Embryonic facial prominence (tissue), 1 donor: ENCODE measurements at regions not wholly inside any gene's neighbourhood (a gene's known extent, or its start where the extent isn't known, plus 50 kb on each side); places are given as distances from the start of the nearest gene placed in this dataset.
"Not testable (repeated sequence)": the region's sequence is repeated elsewhere in the genome, so short reads cannot be mapped to it uniquely, and the experiment has no call there.

Experiments
- DNase-seq: peaks from one replicate; pipeline ENCODE4 v3.0.0-alpha.2; 2016; ENCODE audit errors: extremely low spot score

DNA sequence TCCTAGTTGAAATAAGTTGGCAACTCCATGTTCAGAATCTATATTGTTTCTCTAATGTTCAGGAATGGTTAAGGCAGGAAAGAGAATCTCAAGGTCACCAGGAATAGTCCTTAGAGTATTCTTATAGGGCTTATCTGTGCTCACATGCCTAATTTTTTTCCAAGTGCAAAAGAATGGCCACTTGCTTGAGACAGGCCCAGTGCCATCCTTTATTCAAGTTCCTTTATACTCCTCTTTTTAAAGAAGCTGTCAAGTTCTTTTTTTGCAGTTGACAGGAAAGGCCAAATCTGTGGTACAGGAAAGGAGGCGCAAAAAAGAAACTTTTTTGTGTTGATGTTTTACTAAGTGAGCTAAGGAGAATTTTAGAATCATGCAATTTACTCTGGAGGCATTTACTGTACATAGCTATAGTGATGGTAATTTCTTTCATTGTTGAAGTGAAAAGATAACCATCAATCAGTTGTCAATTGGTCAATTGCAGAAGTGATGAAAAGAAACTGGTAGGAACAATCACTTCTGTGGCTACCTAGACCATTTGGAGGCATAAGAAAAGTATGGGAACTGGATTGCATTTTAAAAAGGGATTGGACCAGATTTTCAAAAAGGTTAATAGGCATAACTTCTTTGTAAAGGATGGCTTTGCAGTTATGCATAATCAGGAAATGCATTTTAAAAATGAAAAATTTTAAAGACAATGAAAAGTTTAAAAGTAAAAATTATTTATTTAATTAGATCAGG is 102.5 kb upstream of the SOX2 start:
- no peak for DNase-seq

DNA sequence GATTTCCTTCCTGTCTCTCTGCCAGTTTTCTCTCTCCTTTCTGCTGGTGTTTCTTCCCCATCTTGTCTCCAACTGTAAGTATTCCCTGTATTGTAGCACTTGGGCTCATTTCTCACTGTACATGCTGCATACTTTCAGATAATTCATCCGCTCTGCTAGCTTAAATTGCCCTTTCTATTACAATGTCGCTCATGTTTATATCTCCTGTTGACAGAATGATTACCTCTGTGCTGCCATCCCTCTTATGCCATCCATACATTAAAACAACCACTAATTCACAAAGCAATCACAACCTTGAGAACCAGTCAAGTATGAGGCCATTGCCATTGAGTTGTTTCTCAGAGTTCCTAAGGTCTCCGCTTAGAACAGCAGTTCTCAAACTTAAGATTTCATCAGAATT is 107.5 kb upstream of the SOX2 start:
- no peak for DNase-seq

DNA sequence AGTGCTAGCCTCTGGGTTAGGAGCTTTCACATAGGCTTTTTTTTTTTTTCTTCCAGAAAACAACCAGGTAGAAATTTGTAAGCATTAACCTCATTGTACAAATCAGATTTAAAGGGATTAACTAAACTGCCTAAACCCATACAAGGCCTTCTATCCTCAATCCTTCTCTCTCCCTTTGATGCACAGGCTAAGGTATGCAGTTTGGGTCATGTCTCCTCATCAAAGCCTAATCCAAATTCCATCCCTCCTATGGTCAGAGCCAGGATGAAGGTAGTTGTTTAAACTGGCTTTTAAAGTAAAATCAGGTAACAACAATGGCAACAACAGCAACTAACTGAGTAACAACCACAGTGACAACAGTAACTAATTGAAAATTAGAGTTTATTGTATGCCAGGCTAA is 115.6 kb upstream of the SOX2 start:
- no peak for DNase-seq

DNA sequence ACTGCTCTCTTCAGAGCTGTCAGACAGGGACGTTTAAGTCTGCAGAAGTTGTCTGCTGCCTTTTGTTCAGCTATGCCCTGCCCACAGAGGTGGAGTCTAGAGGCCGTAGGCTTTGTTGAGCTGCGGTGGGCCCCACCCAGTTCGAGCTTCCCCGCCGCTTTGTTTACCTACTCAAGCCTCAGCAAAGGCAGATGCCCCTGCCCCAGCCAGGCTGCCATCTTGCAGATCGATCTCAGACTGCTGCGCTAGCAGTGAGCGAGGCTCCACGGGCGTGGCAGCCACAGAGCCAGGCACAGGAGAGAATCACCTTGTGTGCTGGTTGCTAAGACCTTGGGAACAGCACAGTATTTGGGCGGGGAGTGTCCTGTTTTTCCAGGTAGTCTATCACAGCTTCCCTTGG is 120.8 kb upstream of the SOX2 start:
- not testable (repeated sequence) for DNase-seq

DNA sequence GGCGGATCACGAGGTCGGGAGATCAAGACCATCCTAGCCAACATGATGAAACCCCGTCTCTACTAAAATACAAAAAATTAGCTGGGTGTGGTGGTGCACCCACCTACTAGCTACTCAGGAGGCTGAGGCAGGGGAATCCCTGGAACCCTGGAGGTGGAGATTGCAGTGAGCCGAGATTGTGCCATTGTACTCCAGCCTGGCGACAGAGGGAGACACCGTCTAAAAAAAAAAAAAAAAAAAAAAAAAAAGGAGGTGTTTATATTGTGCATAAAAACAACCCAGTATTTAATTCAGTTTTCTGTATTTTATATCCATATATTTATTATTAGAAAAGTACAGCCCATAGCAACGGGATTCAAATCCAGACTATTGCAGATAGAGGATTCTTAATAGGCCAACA is 129.1 kb upstream of the SOX2 start:
- DNase-seq = no peak

DNA sequence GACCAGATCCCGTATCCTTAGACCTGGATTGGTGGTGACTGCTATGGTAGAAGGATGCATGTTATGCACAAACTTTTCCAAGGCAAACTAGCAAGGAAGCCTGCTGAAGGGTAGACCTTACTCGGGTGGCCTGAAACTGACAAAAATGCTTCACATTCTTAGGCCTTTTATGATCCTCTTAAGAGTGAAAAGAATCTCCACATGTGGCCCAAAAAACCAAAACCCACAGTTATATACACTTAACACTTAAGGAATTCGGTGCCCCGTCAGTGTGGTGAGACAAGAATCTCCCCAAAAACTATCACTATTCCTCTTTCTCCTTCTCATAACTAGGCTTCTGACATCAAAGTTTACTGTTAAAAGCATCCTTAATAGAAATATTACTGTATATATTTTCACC is 130.1 kb upstream of the SOX2 start:
- DNase-seq = no peak

DNA sequence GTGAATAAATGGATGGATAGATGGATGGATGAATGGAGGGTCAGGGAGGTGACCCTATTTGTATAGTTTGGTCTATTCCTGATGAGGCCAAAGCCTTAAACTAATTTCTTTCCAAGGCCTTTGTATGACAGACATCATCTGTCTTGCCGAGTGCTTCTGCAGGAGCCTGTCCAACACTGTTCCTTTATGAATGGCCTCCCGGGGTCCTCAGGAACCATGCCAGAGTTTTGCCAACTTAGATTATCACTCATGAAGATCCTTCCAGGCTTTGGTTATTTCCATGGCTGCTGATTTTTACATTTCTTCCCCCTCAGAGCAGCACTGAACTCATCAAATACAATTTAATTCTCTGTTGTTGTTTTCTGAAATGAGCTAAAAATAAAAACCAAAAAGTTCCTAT is 133.0 kb upstream of the SOX2 start:
- no peak for DNase-seq

DNA sequence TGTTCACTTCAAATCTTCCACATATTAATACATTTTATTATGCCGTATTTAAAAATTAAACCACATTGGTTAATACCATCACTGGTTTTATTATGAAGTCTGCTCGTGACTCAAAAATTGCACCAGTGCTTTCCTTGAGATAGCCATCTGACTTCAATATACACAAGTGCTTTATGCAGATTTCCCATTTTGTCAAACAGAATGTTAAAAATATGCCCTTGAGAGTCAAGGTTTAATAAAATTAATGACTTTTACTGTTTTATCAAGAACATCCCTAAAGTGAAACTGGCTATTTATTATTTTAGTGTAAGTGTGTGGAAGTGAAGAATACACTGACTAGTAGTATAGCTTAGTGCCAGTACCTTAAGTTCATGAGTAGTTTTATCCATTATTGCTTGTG is 139.3 kb upstream of the SOX2 start:
- no peak for DNase-seq

DNA sequence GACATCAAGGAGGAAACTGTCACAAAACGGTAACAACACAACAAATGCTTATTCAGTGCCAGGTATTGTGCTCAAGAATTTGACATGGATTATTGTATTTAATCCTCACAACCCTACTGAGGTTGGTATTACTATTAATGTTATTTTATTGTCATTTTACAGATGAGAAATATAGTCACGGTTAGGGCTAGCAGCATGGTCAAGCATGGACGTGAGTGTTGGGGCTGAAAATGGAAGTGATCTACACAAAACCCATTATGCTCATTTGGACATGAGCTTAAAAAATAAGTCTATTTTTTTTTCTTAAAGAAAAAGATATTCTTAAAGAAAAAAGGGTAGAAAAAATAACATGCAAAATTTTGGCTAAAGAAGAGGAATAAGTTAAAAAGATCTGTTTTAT is 141.3 kb upstream of the SOX2 start:
- no peak for DNase-seq

DNA sequence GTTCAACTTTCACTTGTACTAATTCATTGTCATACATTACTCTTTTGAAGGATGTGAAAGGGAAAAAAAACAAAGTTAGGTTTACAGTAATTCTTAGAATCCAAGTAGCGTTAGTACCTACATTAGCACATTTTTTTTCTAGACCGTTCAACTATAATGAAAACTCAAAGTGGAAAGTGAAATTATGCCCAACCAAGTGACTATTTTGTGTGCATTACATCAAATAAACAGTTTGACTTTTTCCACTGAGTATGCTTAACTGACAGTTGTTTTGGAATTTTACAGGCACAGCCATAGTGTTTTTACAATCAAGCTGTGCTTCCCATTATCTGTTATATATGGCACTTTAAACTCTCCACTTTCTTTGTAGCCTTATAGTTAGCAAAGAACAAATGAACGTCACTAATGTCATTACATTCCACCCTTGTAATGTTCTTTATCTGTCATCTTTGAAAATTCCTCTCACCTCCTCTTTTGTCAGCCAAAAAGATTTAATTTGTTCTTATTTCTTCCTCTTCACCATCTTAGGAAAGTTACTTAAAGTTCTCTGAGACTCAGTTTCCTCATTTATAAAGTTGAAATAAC is 142.3 kb upstream of the SOX2 start:
- no peak for DNase-seq

DNA sequence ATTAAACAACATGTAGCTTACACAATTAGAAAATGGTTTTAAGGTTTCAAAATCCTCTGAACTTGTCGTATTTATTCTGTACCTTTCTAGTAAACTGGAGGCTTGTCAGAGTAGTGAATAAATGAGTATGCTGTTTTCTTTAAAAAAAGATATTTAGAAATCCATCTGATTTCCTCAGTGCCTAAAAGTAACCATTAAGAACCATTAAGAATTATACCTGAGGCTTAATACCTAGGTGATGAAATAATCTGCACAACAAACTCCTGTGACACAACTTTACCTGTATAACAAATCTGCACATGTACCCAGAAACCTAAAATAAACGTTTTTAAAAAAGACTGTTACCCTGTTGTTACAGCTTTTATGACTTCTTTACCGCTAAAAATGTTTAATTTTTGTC is 143.0 kb upstream of the SOX2 start:
- DNase-seq = no peak

DNA sequence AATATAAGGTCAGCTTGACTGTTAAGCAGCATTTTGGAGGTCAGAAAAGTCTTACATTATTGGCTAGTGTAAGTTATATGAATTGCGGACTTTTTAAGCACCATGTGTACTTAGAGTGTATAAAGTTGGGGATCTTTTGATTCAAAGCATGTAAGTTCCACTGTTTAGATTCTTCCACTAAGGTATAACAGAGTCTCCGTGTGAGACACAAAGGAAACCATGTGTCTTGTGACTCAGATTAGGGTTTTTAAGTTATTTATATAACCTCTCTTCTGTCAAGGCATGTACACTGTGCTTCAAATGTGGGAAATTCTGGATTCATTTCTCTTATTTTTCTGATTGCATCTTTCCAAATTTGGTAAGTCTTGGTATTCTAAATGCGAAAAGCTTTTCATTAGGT is 143.5 kb upstream of the SOX2 start:
- DNase-seq = no peak

DNA sequence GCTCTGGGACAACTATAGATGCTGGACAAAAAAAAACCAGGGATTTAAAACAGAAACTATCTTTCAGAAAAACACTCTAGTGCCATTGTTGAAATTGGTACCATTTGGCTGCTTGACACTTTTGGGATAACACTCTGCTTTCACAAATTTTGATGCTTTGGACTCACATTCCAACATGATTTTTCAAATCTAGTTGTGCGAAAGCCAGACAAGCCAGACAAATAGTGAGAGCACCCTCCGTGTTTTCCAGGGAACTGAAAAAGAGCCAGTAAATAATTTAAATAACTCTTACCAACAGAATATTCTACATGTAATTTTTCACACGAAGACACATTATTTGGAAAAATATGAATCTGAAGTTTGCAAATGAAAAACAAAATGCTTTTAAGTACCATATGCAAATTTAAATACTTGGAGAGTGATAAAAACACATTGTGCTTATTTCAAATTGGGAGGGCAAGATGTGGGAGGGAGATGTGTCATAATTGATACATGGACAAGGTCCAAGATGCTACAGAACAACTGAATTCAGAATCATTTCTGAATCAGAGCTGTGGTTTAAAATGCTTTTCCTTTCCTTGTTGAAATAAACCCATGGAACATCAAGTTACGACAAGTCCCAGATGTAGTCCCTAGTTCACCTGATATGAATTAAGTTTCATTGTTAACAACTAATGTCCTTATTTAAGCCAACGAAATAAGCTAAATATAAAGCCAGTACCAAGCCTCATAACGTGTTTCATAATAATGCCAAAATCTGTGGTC is 144.2 kb upstream of the SOX2 start:
- no peak for DNase-seq

DNA sequence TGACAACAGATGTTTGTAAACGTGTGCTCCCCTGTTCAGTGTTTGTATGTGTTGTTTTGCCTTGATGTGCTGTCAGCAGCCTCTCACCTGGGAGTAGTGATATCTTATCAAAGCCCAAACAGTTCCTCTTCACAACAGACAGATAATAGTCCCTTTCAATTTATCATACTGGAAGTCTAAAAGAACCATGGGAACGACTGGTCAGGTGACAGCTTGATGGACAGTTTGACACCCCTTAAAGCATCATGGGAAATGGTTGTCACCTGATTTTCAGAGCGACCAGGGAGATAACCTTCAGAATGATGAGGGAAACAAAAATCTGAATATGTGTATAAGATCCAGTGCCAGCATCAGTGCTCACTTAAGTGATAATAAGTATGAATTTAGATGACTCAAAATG is 146.3 kb upstream of the SOX2 start:
- no peak for DNase-seq

DNA sequence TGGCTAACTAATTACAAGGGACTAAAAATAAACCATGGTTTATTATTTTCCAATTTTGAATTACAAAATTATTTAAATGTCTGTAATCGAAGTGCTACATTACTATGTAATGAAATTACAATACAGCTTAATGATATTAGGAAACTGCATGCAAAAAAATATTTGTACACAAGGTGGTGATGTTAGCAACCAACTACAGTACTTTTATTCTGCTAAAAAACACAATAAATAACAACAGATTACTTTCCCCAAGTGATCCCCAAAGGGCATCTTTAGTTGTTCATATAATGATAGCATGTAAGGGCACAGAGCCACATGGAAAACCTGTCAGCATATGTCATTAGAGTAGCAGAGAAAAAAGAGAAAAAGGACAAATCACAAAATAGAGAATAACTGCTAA is 147.5 kb upstream of the SOX2 start:
- DNase-seq = no peak

DNA sequence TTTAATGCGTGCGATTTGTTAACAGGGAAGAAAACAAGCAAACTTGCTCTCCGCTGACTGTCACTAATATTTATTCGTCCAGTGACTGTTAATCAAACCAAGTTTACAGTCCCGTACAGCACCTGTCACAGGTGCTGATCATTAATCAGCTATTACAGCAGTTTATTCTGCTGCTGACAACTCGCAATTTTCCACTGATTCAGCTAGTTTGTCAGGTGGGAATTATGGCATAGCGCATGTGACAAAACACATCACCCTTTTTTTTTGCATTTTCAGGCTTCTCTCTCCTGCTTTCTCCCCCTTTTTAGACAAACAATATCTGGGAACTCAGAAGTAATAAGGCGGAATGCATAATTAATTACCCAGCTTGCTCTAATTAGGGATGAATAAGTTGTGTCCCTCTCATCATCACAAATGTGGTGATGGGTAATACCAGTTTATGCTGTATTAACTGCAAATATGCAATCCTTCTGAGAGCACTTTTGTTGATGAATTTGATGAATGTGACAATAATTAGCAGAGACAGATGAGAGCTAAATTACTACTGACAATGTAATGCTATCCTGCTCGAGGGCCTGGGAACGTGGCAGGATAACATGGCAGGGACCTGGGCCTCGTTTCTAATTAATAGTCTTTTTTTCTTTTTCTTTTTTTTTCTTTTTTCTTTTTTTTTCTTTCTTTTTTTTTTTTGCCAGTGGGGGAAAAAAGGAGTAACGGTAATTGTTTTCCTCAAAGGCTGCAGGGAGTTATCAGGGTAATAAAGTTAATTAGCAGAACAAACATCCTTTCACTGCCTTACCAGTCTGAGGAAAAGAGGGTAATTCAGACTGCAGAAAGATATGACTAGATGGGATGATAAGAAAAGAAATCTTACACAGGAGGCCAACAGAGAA is 150.3 kb upstream of the SOX2 start:
- DNase-seq = no peak

DNA sequence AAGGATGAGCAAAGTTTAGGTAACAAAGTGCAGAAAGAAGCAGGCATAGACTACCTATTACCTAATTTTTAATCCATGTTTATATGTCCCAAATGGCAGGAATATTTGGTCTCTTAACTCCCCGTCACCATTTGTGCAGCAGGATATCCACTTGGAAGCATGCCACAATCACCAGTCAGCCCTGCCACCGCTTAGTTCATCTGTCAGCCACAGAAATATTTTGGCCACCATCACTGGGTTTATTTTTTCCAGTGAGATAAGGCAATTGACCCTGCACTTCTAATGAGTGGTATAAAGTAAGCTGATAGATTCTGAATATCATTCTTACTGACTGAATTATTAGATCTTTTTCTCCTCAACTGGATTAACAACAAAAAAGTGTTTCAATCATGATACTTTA is 152.9 kb upstream of the SOX2 start:
- DNase-seq = no peak

DNA sequence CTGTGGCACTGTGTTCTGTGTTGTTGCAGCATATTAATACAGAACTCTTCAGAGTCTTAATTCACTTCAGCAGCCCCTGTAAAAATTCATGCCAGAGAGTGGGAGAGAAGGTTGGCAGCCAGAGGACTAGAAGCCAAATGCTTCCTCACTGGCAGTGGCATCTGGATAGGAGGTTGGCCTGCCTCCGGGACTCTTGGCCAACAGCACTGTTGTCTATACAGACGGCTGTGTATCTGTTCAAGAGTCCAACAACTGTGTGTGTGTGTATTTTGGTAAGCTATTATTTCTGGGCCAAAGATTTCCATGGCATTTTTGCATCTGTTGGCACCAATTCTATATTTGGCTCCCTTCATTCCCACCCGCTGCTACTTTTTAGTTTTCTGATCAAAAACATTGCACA is 156.0 kb upstream of the SOX2 start:
- DNase-seq = no peak

DNA sequence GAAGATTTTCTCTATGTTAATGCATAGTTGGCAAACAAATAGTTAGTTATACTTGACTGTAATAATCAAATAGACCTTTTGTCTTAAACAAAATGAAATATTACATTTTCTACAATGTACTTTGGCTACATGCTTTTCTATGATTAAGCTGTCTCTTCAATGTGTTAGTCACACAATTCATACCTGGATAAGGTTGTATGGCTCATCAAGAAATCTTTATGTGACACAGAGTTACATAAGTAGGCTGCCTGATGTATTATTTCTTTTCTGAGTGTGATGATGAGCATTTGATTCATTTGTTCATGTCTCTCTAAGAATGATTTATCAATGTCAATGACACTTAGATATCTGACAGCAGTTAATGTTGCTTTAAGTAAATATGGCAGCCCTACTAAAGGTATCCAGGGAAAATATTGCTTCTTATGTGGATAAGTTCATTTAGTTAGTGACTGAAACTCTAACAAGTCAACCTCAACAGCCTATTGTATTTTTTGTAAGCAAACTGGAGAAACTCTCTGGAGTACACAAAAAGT is 157.4 kb upstream of the SOX2 start:
- no peak for DNase-seq

DNA sequence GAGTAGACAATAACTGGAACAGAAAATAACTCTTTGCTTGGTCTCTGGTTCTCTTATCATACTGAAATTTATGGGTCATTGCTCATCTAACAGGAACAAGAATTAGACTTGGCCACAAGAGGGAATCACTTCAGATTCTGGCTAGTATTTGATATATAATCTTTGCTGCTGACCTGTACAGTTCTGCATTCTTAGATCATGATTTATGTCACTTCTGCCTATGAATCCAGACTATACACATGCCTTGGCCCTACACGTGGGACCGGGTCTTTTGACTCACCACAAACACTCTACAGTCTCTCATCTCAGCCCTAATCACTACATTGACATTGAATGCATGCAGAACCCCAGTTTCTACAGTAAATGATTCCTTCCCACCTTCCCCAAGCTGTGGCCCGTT is 162.5 kb upstream of the SOX2 start:
- DNase-seq = no peak

DNA sequence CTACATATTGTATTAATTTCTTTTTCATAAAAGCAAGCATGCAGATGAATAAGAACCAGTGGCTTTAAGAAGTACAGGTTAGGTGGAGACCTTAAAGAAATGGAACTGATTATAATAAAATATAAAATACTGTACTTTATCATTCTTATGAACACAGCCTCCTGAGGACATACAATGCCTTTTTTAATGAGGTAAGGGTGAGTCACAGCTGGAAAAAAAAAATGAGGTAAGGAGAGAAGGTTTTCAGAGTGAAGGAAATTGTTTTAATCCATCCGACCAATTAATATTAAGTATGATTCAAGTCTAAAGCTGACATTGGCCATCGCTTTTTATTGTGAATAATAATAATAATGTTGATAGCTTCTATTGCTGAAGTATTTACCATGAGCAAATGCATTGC is 170.3 kb upstream of the SOX2 start:
- DNase-seq = no peak

DNA sequence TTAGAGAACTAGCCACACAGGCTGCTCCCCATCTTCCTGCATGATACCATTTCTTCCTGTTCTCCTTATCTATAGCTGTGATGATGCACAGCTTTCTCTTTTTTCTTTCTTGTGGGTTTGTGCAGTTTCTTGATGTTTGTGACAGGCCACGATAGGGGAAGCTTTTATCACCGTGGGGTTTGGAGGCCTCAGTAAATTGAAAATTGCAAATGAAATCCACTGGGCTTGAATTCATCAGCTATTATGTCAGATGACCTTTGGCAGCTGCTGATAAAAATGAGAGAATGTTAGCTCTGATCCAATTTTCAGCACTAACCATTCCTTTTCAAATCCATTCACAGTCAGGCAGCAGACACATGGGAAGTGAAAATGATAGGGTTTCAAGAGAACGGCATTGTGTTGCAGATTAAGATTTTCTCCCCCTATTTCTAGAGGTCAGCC is 176.9 kb upstream of the SOX2 start:
- DNase-seq = no peak
